ENCODE measurements at regions not wholly inside any gene's neighbourhood (a gene's known extent, or its start where the extent isn't known, plus 50 kb on each side); places are given as distances from the start of the nearest gene placed in this dataset.
"Not testable (repeated sequence)": the region's sequence is repeated elsewhere in the genome, so short reads cannot be mapped to it uniquely, and the experiment has no call there.

- DNase-seq, result not testable (repeated sequence)
These were observed 62.8 kb downstream of the ARHGAP11B start for GRCh38 chr15:30688684-30689083.

GRCh38 chr15:30690153-30690552, 64.2 kb downstream of the ARHGAP11B start:
- not testable (repeated sequence) for DNase-seq

GRCh38 chr15:30695811-30696210, 69.9 kb downstream of the ARHGAP11B start:
- not testable (repeated sequence) for DNase-seq

GRCh38 chr15:30696439-30697314, 70.7 kb downstream of the ARHGAP11B start:
- DNase-seq, result not testable (repeated sequence)

- not testable (repeated sequence) for DNase-seq
These were observed 71.4 kb downstream of the ARHGAP11B start for GRCh38 chr15:30697315-30697685.

- not testable (repeated sequence) for DNase-seq
These were observed 74.2 kb downstream of the ARHGAP11B start for GRCh38 chr15:30700006-30700597.

- not testable (repeated sequence) for DNase-seq
These were observed 82.2 kb downstream of the ARHGAP11B start for GRCh38 chr15:30707976-30708685.

GRCh38 chr15:30708809-30709208, 82.9 kb downstream of the ARHGAP11B start:
- DNase-seq, result not testable (repeated sequence)

- not testable (repeated sequence) for DNase-seq
These were observed 92.2 kb downstream of the ARHGAP11B start for GRCh38 chr15:30718038-30718643.

GRCh38 chr15:30719363-30719762, 93.4 kb downstream of the ARHGAP11B start:
- DNase-seq, result not testable (repeated sequence)

- DNase-seq, result not testable (repeated sequence)
These were observed 94.9 kb downstream of the ARHGAP11B start for GRCh38 chr15:30720825-30721224.

GRCh38 chr15:30721529-30721928, 95.6 kb downstream of the ARHGAP11B start:
- DNase-seq, result not testable (repeated sequence)

GRCh38 chr15:30723540-30724175, 97.7 kb downstream of the ARHGAP11B start:
- not testable (repeated sequence) for DNase-seq

- not testable (repeated sequence) for DNase-seq
These were observed 104.1 kb downstream of the ARHGAP11B start for GRCh38 chr15:30729880-30730590.

- DNase-seq, result not testable (repeated sequence)
These were observed 104.7 kb downstream of the ARHGAP11B start for GRCh38 chr15:30730633-30731032.

GRCh38 chr15:30732100-30732499, 106.2 kb downstream of the ARHGAP11B start:
- DNase-seq, result not testable (repeated sequence)

GRCh38 chr15:30735884-30736564, 110.1 kb downstream of the ARHGAP11B start:
- not testable (repeated sequence) for DNase-seq

GRCh38 chr15:30742796-30743195, 116.9 kb downstream of the ARHGAP11B start:
- not testable (repeated sequence) for DNase-seq

GRCh38 chr15:30749048-30749447, 123.1 kb downstream of the ARHGAP11B start:
- not testable (repeated sequence) for DNase-seq

GRCh38 chr15:30755036-30755687, 129.2 kb downstream of the ARHGAP11B start:
- DNase-seq, result not testable (repeated sequence)
